Activated CD4-positive, alpha-beta T cell treated with anti-CD3 and anti-CD28 coated beads, Interleukin-2, amount 10 ng/mL, durations not matched to agents 24 days and 14 days (primary cell): ENCODE measurements at regions not wholly inside any gene's neighbourhood (a gene's known extent, or its start where the extent isn't known, plus 50 kb on each side); places are given as distances from the start of the nearest gene placed in this dataset.
"Not testable (repeated sequence)": the region's sequence is repeated elsewhere in the genome, so short reads cannot be mapped to it uniquely, and the experiment has no call there.

Source experiments
- DNase-seq: peaks from one replicate; pipeline ENCODE4 v3.0.0; 2022
- H3K27ac Mint-ChIP-seq: one replicate; pipeline ENCODE4 v1.8.0; 2022; ENCODE audit warnings: mild to moderate bottlenecking, mixed read lengths
- H3K27me3 Mint-ChIP-seq: one replicate; pipeline ENCODE4 v1.8.0; 2022; ENCODE audit warnings: mixed read lengths
- H3K36me3 Mint-ChIP-seq: one replicate; pipeline ENCODE4 v1.8.0; 2022; ENCODE audit warnings: low read depth, mild to moderate bottlenecking, mixed read lengths
- H3K4me1 Mint-ChIP-seq: one replicate; pipeline ENCODE4 v1.8.0; 2021; ENCODE audit warnings: mixed read lengths
- H3K4me3 Mint-ChIP-seq: one replicate; pipeline ENCODE4 v1.8.0; 2022; ENCODE audit warnings: mild to moderate bottlenecking, moderate library complexity, mixed read lengths
- H3K9me3 Mint-ChIP-seq: one replicate; pipeline ENCODE4 v1.8.0; 2021; ENCODE audit warnings: mixed read lengths
- intact Hi-C: fragments of 100-400 bp; cut with micrococcal nuclease; formaldehyde crosslinking; loops from one replicate; pipeline ENCODE4 v1.15.1; 2023

DNA sequence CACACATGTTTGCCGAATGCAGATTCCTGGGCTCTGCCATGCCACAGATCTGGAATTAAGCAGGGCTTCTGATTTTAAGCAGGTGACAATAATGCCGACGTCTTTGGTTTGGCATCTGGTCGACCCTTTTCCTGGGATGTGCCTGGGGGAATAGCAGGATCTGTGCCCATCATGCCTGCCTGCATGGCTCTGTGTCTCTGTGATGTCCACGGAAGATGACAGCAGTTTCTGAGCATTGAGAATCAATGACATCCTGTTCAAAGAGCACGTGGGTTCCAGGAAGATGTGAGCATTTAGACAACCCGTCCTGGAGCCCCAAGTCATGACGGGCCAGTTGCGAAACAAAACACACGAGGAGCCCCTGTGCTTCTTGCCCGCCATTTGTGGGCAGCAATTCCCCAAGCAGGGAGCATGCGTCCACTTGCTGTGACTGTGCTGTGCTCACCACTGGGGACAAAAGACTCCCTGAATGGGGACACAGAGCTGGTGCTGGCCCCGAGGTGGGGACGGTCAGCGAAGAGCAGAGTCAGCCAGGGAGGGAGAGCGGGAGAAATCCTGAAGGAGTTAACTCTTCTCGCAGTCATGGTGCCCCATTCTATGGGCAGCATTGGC, 110.1 kb downstream of the ERMARD start:
- no peak overlapping the region for H3K27ac Mint-ChIP-seq
- no peaks in the 10 kb centered on the region for H3K27me3 Mint-ChIP-seq

DNA sequence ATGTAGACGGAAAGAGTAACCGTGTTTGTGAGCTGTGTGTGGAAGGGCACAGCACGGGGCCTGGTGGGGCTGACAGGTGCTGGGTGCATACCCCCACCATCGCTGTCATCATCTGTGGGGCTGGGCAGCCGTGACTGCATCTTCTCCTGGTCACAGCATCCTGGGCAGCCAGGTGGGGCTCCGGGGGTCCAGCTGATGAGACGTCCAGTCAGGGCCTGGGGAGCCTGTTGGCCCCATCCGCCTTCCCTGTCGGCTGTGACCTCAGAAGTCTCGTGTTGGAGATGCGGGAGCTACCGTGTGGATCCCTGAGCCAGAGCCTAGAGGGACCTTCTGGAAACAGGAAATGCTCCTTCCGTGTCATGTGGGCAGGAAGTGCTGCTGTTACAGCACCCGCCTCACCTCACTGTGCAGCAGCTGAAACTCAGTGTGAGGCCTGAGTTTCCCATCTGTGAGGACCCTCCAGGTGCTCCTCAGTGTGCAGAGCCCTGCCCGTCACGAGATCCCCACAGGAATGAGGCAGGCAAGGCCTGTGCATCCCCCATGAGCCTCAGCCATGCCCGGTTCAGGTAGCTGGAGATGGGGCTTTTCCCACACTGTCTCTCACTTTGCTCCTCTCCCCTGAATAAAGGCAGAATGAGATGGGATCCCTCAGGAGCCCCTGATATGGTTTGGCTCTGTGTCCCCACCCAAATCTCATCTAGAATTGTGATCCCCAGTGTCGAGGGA, 108.7 kb downstream of the ERMARD start:
- Mint-ChIP-seq H3K27me3 (no peaks in the 10 kb centered on the region), H3K9me3 (no peaks in the 10 kb centered on the region), H3K27ac (no peak overlapping the region), H3K36me3 (no peaks in the 10 kb centered on the region), H3K4me1 (peaks cover 5% of the 10 kb centered on the region), H3K4me3 (no peak overlapping the region)
- intact Hi-C loops = no loop called here
- no peak for DNase-seq

More for the DNA sequence above, 110.1 kb downstream of the ERMARD start:
- Mint-ChIP-seq H3K4me1 (peaks cover 5% of the 10 kb centered on the region), H3K36me3 (no peaks in the 10 kb centered on the region), H3K4me3 (no peak overlapping the region), H3K9me3 (no peaks in the 10 kb centered on the region)
- intact Hi-C loops = no loop called here
- no peak for DNase-seq

DNA sequence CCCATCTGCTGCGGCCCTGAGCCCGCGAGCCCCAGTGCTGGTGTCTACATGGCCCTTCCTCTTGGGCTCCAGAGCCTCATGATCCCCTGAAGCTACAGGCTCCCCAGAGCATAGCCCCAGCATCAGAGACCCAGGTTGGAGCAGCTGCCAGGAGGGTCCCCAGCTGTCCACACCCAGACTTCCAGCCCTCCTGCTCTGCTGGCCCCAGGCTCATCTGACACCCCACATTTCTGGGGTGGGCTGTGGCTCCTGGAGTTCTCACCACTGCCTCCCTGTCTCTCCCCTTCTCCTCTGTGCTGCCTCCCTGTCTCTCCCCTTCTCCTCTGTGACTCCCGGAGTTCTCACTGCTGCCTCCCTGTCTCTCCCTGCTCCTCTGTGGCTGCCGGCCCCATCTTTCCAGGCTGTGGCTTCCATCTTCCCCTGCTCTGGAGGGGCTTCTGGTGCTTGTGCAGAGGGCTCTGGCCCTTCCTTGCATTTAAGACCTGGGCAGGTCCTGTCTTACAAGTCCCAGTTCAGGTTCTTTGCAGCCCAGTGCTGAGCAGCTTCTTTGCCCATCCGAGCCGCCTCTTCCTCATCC, 108.1 kb downstream of the ERMARD start:
- DNase-seq = no peak
- no peak overlapping the region for H3K4me3 Mint-ChIP-seq
- intact Hi-C loops = no loop called here

DNA sequence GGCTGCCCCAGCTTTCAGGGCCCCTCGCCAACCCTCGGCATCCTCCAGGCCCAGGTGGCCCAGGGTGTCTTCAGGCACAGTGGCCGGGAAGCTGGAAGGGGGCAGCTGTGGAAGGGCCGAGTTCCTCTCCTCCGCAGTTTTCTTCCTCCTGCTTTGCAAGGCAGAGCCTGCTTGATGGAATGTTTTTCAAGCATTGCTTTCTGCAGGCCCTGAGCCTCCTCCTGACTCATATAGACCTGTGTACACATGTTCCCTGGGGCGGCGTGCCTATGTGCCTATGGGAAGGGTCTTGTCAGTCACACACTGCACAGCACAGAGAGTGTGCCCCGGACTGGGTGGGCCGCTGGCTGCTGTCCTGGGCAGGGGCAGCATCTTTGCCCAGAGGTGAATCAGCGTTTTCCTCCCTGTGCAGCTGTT, 107.5 kb downstream of the ERMARD start:
- Mint-ChIP-seq H3K27ac (no peak overlapping the region), H3K4me1 (peaks cover 5% of the 10 kb centered on the region), H3K9me3 (no peaks in the 10 kb centered on the region), H3K27me3 (no peaks in the 10 kb centered on the region), H3K36me3 (no peaks in the 10 kb centered on the region), H3K4me3 (no peak overlapping the region)
- no peak for DNase-seq
- intact Hi-C loops = no loop called here

More for the DNA sequence above, 108.1 kb downstream of the ERMARD start:
- Mint-ChIP-seq H3K27ac (no peak overlapping the region), H3K36me3 (no peaks in the 10 kb centered on the region), H3K4me1 (peaks cover 5% of the 10 kb centered on the region), H3K9me3 (no peaks in the 10 kb centered on the region), H3K27me3 (no peaks in the 10 kb centered on the region)

DNA sequence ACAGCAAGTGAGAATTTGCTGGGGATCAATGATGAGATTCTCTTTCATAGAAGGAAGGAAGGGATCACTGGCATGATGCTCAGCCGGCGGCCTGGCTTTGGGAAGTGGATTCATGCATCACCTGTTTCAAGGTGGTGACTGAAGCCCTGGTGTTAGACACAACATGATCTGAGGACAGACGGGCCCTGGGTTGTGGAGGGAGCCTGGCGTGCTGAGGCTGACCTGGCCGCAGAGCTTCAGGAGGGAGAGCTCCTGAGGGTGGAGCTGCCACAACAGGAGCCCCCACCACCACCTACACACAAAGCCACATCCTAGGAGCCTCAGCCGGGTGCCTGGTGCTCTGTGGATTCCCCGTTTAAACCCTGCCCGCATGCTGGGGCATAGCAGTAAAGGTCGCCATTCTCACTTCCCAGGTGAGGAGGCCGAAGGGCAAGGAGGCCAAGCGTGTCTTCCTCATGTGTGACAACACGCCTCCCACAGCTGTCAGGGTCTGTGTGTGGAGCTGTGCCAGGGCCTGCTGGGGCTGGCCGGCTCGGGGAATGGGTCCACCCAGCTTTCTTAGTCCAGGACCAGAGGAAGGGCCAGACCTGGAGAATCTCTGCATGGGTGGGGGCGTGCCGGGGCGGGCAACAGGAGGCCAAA, 107.0 kb downstream of the ERMARD start:
- DNase-seq = no peak
- Mint-ChIP-seq H3K36me3 (no peaks in the 10 kb centered on the region), H3K4me1 (peaks cover 5% of the 10 kb centered on the region), H3K4me3 (no peak overlapping the region), H3K27me3 (no peaks in the 10 kb centered on the region), H3K27ac (no peak overlapping the region), H3K9me3 (no peaks in the 10 kb centered on the region)
- intact Hi-C loops = no loop called here

DNA sequence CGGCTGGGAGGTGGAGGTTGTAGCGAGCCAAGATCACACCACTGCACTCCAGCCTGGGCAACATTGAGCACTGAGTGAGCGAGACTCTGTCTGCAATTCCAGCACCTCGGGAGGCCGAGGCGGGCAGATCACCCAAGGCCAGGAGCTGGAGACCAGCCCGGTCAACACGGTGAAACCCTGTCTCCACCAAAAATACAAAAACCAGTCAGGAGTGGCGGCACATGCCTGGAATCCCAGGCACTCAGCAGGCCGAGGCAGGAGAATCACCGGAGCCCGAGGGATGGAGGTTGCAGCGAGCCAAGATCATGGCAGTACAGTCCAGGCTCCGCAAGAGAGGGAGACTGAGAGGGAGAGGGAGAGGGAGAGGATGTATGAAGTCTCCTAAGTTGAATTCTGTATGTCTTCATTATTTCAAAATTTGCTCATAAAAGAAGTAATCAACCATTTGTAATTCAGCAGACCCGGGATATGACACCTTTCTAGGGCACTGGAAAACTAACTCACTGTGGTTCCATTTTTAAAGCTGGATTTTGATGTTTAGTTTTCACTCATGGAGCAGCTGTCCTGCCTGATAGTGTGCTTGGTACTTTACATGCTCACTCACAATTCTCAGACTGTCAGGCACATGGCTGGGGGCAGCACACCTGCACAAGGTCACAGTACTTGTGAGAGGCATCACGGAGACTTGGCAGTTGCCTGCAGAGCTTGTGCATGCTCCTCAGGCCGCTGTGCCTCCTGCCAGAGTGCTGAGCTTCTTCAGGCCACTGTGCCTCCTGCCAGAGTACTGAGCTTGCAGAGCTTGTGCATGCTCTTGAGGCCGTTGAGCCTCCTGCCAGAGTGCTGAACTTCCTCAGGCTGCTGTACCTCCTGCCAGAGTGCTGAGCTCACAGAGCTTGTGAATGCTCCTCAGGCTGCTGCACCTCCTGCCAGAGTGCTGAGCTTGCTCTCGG, 106.2 kb downstream of the ERMARD start:
- Mint-ChIP-seq H3K9me3 (peaks cover 5% of the 10 kb centered on the region), H3K4me1 (peaks cover 5% of the 10 kb centered on the region), H3K27ac (no peak overlapping the region), H3K4me3 (no peak overlapping the region), H3K27me3 (no peaks in the 10 kb centered on the region), H3K36me3 (no peaks in the 10 kb centered on the region)
- DNase-seq = no peak
- intact Hi-C loops = no loop called here

DNA sequence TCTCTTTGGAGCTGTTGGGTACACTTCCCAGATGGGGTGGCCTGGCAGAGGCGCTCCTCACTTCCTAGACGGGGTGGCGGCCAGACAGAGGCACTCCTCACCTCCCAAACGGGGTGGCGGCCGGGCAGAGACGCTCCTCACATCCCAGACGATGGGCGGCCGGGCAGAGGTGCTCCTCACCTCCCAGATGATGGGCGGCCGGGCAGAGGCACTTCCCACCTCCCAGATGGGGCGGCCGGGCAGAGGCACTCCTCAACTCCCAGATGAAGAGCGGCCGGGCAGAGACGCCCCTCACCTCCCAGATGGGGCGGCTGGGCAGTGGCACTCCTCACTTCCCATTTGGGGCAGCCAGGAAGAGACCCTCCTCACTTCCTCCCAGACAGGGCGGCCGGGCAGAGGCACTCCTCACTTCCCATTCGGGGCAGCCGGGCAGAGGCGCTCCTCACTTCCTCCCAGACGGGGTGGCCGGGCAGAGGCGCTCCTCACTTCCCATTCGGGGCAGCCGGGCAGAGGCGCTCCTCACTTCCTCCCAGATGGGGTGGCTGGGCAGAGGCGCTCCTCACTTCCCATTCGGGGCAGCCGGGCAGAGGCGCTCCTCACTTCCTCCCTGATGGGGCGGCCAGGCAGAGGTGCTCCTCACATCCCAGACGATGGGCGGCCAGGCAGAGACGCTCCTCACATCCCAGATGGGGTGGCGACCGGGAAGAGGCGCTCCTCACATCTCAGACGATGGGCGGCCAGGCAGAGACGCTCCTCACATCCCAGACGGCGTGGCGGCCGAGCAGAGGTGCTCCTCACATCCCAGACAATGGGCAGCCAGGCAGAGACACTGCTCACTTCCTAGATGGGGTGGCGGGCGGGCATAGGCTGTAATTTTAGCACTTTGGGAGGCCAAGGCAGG, 105.3 kb downstream of the ERMARD start:
- H3K4me1 Mint-ChIP-seq, H3K36me3 Mint-ChIP-seq, H3K27ac Mint-ChIP-seq, H3K27me3 Mint-ChIP-seq, intact Hi-C loops, DNase-seq, H3K9me3 Mint-ChIP-seq, H3K4me3 Mint-ChIP-seq: not testable (repeated sequence)

DNA sequence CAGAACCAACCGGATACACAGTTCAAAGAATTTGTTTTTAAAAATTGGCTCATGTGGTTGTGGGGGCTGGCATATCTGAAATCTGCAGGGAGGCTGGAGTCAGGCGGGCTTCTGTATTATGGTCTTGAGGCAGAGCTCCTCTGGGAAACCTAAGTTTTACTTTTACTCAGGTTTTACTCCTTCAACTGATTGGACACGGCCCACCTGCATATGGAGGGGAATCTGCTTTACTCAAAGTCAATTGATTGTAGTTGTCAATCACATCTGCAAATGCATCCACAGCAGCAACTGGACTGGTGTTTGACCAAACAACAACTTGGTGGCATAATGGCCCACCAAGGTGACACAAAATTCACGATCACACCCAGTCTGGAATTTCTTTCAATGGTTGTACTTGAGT, 103.4 kb downstream of the ERMARD start:
- Mint-ChIP-seq H3K4me3 (no peak overlapping the region), H3K36me3 (no peaks in the 10 kb centered on the region), H3K4me1 (no peaks in the 10 kb centered on the region), H3K9me3 (peaks cover 5% of the 10 kb centered on the region), H3K27me3 (no peaks in the 10 kb centered on the region), H3K27ac (no peak overlapping the region)
- intact Hi-C loops = no loop called here
- DNase-seq = no peak

DNA sequence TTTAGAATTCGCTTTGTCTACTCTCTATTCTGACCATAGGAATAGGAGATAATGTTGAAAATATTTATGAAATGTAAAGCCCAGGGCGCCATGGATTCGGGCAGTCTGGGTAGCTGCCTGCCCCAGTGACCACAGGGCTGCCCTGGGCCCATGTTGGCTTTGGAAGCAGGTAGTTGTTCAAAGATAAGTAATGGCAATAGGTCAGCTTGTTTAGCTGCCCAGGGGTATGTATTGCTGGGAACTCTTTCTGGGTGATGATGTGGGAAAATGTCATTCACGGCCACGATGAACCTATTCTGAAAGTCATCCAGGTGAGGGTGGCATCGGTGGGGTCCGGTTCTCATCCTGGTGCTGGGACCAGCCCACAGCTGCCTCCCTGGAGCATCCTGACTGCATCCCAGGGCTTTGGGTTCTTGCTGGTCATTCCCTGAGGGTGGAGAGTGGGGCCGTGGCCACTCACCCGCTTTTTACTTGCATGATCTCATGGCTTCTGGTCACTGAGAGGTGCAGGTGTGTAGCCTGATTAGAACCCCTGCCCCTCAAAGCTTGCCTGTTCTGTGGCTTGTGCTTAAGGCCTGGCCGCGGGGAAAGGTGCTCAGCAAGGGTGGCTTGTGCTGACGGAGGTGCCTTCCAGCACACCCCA, 102.8 kb downstream of the ERMARD start:
- intact Hi-C loops = no loop called here
- no peak for DNase-seq
- Mint-ChIP-seq H3K36me3 (no peaks in the 10 kb centered on the region), H3K4me1 (no peaks in the 10 kb centered on the region), H3K27ac (no peak overlapping the region), H3K9me3 (peaks cover 5% of the 10 kb centered on the region), H3K27me3 (peaks cover 1% of the 10 kb centered on the region), H3K4me3 (no peak overlapping the region)

DNA sequence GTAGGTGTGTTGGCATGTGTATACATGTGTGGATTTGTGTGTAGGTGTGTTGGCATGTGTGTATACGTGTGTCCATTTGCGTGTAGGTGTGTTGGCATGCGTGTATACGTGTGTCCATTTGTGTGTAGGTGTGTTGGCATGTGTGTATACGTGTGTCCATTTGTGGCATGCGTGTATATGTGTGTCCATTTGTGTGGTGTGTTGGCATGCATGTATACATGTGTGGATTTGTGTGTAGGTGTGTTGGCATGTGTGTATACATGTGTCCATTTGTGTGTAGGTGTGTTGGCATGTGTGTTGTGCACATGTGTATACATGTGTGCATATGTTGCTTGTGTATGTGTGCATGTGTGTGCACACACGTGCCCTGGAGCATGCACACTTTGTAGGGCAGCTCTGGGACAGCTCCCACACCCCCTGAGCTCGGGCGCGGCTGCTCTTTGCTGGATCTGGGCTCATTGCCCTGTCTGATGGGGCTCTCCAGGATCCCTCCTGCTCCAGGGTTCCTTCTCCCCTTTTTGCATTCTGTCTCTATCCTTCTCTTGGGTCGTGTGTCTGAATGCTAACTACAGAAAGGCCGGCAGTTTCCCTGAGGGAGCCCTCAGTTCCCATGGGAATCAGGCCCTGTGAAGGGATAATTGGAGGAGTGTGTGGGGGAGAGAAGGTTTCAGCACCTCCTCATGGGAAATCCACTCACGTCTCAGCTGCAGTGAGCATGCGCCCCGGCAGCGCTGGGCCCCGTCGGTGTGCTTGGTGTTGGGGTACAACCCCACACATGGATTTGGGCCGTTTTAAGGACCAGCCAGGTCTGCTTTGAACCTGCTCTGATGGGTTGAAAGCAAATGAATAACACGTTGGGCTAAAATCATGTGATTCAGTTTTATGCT, 102.0 kb downstream of the ERMARD start:
- intact Hi-C loops = no loop called here
- no peak overlapping the region for H3K4me3 Mint-ChIP-seq
- H3K27ac Mint-ChIP-seq = no peak overlapping the region
- no peak for DNase-seq
- H3K27me3 Mint-ChIP-seq = peaks cover 2% of the 10 kb centered on the region
- H3K36me3 Mint-ChIP-seq = no peaks in the 10 kb centered on the region
- no peaks in the 10 kb centered on the region for H3K4me1 Mint-ChIP-seq
- peaks cover 5% of the 10 kb centered on the region for H3K9me3 Mint-ChIP-seq

DNA sequence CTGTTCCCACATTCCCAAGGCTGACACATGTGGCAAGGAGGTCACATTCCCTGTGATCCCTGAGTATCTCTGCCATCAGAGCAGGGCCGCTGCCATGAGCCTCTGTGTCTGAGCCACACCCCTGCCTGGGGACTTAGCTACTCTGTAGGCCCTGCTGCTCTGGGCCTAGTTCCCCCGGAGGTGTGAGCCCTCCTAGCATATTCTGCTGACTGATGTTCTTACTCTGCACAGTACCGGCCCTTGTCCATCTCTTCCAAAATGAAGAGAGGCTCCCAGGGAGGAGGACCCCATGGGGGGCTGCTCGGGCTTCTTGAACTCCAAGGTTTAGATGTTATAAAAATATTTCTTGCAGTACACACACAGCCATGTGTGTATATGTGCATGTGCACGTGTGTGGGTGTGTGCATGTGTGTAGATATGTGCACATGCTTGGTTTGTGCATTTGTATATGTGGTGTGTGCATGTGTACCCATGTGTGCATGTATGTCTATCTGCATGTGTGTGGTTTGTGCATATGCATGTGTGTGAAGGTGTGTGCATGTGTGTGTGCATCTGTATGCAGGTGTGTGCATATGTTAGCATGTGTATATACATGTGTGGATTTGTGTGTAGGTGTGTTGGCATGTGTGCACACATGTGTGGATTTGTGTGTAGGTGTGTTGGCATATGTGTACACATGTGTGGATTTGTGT, 101.2 kb downstream of the ERMARD start:
- H3K9me3 Mint-ChIP-seq = peaks cover 5% of the 10 kb centered on the region
- no peaks in the 10 kb centered on the region for H3K4me1 Mint-ChIP-seq
- intact Hi-C loops = no loop called here
- no peak overlapping the region for H3K27ac Mint-ChIP-seq
- DNase-seq = no peak
- H3K36me3 Mint-ChIP-seq = no peaks in the 10 kb centered on the region
- peaks cover 2% of the 10 kb centered on the region for H3K27me3 Mint-ChIP-seq
- H3K4me3 Mint-ChIP-seq = no peak overlapping the region
